HCT116 (cell line): ENCODE measurements at regions not wholly inside any gene's neighbourhood (a gene's known extent, or its start where the extent isn't known, plus 50 kb on each side); places are given as distances from the start of the nearest gene placed in this dataset.

Experiments
- ATAC-seq: fragments of 200-7000 bp; cut with Tn5 transposase; 2 replicates; pipeline ENCODE4 v1.9.1; 2020; ENCODE audit warnings: mild to moderate bottlenecking, moderate library complexity
- BruUV-seq: library from RNA; stranded (reverse); fragments of 400-500 nt; replicated peaks from 2 replicates; lab custom pipeline; 2021; lab: Mats Ljungman, UMichigan
- CTCF ChIA-PET: fragments of 300-600 bp; sonication (Branson Sonifier 250); formaldehyde crosslinking; loops from one replicate; lab custom pipeline; 2021; ENCODE audit warnings: antibody characterized with exemption; lab: Charles Lee
- POLR2A ChIA-PET: fragments of 300-600, 350-600 bp; sonication (Branson Sonifier 250); formaldehyde crosslinking; loops from one replicate; lab custom pipeline; 2021; ENCODE audit warnings: antibody characterized with exemption; lab: Charles Lee
- RAD21 ChIA-PET, 2 experiments: fragments of 300-600 bp; sonication (Branson Sonifier 250); formaldehyde crosslinking; loops; one replicate each; lab custom pipeline; 2023; ENCODE audit warnings: low total read pairs in 2 of 2; ENCODE audit not compliant: uncharacterized antibody in 2 of 2, unreplicated experiment in 2 of 2, low non-redundant PET in 1 of 2; lab: Charles Lee
- DNase-seq: peaks from one replicate; pipeline ENCODE4 v3.0.0-alpha.2; 2010; ENCODE audit warnings: low read depth, low spot score
- H2AFZ ChIP-seq: fragments of 200-600 bp; shearing (Covaris generic), sonication (generic); 2 replicates; pipeline ENCODE4 v1.6.1; 2017; ENCODE audit warnings: low read depth, mixed run types, mixed read lengths, antibody characterized with exemption, low read length; ENCODE audit not compliant: poor library complexity, severe bottlenecking
- H3K27ac ChIP-seq: 2 replicates; pipeline ENCODE4 v1.5.1; 2012; ENCODE audit warnings: low read depth, low read length
- H3K27me3 ChIP-seq: fragments of 200-600 bp; sonication (generic); 2 replicates; pipeline ENCODE4 v1.6.1; 2016; ENCODE audit warnings: mixed run types, low read length, mixed read lengths; ENCODE audit not compliant: insufficient read depth
- H3K36me3 ChIP-seq, 2 experiments: fragments of 200-500 bp in 1 of 2; fragments of 200-600 bp in 1 of 2; sonication (Bioruptor generic) in 1 of 2; sonication (generic) in 1 of 2; 2 replicates each; pipeline versions ENCODE4 v1.5.1 to v1.6.1; 2014 to 2016; ENCODE audit warnings: low read length in 2 of 2, inconsistent platforms in 1 of 2, mixed read lengths in 1 of 2, mixed run types in 1 of 2; ENCODE audit not compliant: insufficient read depth in 2 of 2, control insufficient read depth in 1 of 2
- H3K4me1 ChIP-seq, 2 experiments: fragments of 200-600 bp in 1 of 2; sonication (generic) in 1 of 2; 2 replicates each; pipeline versions ENCODE4 v1.5.1 to v1.6.1; 2012 to 2017; ENCODE audit warnings: low read length in 2 of 2, inconsistent platforms in 1 of 2, mild to moderate bottlenecking in 1 of 2, mixed read lengths in 1 of 2, mixed run types in 1 of 2, moderate library complexity in 1 of 2; ENCODE audit not compliant: insufficient read depth in 2 of 2, control insufficient read depth in 1 of 2
- H3K4me2 ChIP-seq: fragments of 200-600 bp; sonication (generic); 2 replicates; pipeline ENCODE4 v1.6.1; 2017; ENCODE audit warnings: mixed run types, low read length, mixed read lengths
- H3K4me3 ChIP-seq, 2 experiments: fragments of 200-600 bp in 1 of 2; sonication (generic) in 1 of 2; replicated peaks in 1 of 2; 2 replicates each; pipeline ENCODE4 v1.5.1; 2011 to 2016; ENCODE audit warnings: low read length in 2 of 2, control low read depth in 1 of 2, low read depth in 1 of 2, mild to moderate bottlenecking in 1 of 2, mixed read lengths in 1 of 2, mixed run types in 1 of 2
- H3K79me2 ChIP-seq: fragments of 200-600 bp; sonication (generic); 2 replicates; pipeline ENCODE4 v1.6.1; 2017; ENCODE audit warnings: mild to moderate bottlenecking, mixed run types, low read length, moderate library complexity, mixed read lengths; ENCODE audit not compliant: insufficient read depth
- H3K9ac ChIP-seq: fragments of 200-600 bp; sonication (generic); 2 replicates; pipeline ENCODE4 v1.6.1; 2016; ENCODE audit warnings: low read length, mixed read lengths
- H3K9me2 ChIP-seq: fragments of 200-600 bp; sonication (generic), shearing (Covaris generic); 2 replicates; pipeline ENCODE4 v1.6.1; 2017; ENCODE audit warnings: mixed run types, mild to moderate bottlenecking, moderate library complexity; ENCODE audit not compliant: insufficient read depth
- H3K9me3 ChIP-seq, 2 experiments: fragments of 200-500 bp in 1 of 2; fragments of 200-600 bp in 1 of 2; sonication (Bioruptor generic) in 1 of 2; sonication (generic) in 1 of 2; 2 replicates each; pipeline ENCODE4 v1.6.1; 2014 to 2017; ENCODE audit warnings: low read length in 2 of 2, mixed read lengths in 2 of 2, inconsistent platforms in 1 of 2, low read depth in 1 of 2, mild to moderate bottlenecking in 1 of 2, mixed run types in 1 of 2, moderate library complexity in 1 of 2; ENCODE audit not compliant: control insufficient read depth in 1 of 2, insufficient read depth in 1 of 2
- H4K20me1 ChIP-seq: fragments of 200-600 bp; sonication (generic), shearing (Covaris generic); 2 replicates; pipeline ENCODE4 v1.6.1; 2017; ENCODE audit warnings: mixed run types, mild to moderate bottlenecking, moderate library complexity; ENCODE audit not compliant: insufficient read depth
- ATF3 ChIP-seq: IDR thresholded peaks from 2 replicates; pipeline ENCODE4 v1.6.1; 2012
- CBX3 ChIP-seq: IDR thresholded peaks from 2 replicates; pipeline ENCODE4 v1.6.1; 2012; ENCODE audit warnings: low read depth
- ELF1 ChIP-seq: IDR thresholded peaks from 2 replicates; pipeline ENCODE4 v1.6.1; 2012; ENCODE audit warnings: low read depth, borderline replicate concordance
- EZH2phosphoT487 ChIP-seq: fragments of 200-600 bp; IDR thresholded peaks from 2 replicates; pipeline ENCODE4 v1.6.1; 2018; ENCODE audit warnings: antibody characterized with exemption, borderline replicate concordance
- FOSL1 ChIP-seq: IDR thresholded peaks from 2 replicates; pipeline ENCODE4 v1.6.1; 2012; ENCODE audit warnings: low read depth
- POLR2A ChIP-seq: IDR thresholded peaks from 2 replicates; pipeline ENCODE4 v1.7.0; 2011; ENCODE audit warnings: borderline replicate concordance; ENCODE audit not compliant: insufficient read depth, insufficient read length; ENCODE audit errors: extremely low read depth
- SIN3A ChIP-seq: IDR thresholded peaks from 2 replicates; pipeline ENCODE4 v1.6.1; 2012; ENCODE audit warnings: low read depth
- SP1 ChIP-seq: IDR thresholded peaks from 2 replicates; pipeline ENCODE4 v1.6.1; 2012; ENCODE audit warnings: low read depth
- ZFX ChIP-seq: fragments of 450-650 bp; IDR thresholded peaks from 2 replicates; pipeline ENCODE4 v1.6.1; 2017
- ZNF274 ChIP-seq: fragments of 200-500 bp; sonication (Bioruptor generic); IDR thresholded peaks from 2 replicates; pipeline ENCODE4 v1.6.1; 2014; ENCODE audit warnings: mild to moderate bottlenecking, low read depth, low read length, inconsistent platforms
- intact Hi-C: fragments of 100-400 bp; cut with micrococcal nuclease; formaldehyde crosslinking; loops from 2 replicates; pipeline ENCODE4 v1.10.0; 2022
- TF ChIP-seq, protein P1 (sequence below), 3 experiments: fragments of 200-600 bp in 1 of 3; sonication (generic) in 1 of 3; IDR thresholded peaks in 2 of 3; conservative IDR thresholded peaks in 1 of 3; 2 replicates each; pipeline ENCODE4 v1.5.1; 2012 to 2017; ENCODE audit warnings: low read depth in 2 of 3, low read length in 2 of 3, antibody characterized with exemption in 1 of 3, borderline replicate concordance in 1 of 3, control low read depth in 1 of 3, mild to moderate bottlenecking in 1 of 3, mixed read lengths in 1 of 3, mixed run types in 1 of 3, moderate library complexity in 1 of 3; ENCODE audit not compliant: insufficient read depth in 1 of 3
- TF ChIP-seq, protein P2 (sequence below): IDR thresholded peaks from 2 replicates; pipeline ENCODE4 v1.6.1; 2012; ENCODE audit warnings: low read depth

DNA sequence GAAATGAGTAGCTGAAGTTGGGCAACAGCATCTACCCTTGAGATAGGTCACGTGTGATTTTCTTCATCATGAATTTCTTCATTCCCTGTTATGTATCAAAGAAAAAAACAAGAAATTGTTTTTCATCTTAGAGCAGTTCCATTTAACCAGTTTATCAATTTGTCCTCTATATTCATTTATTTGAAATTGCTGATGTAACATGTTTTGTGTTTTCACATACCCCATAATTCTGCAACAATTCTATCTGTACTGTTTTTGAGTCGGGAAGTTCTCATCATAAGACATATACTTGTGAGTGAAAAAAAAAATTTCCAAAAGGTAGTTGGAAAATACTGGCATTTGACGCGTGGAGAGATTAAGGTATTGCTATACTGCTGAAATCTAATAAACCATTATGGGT, 422.6 kb upstream of the REG3G start:
- TF ChIP-seq, protein P1, sequence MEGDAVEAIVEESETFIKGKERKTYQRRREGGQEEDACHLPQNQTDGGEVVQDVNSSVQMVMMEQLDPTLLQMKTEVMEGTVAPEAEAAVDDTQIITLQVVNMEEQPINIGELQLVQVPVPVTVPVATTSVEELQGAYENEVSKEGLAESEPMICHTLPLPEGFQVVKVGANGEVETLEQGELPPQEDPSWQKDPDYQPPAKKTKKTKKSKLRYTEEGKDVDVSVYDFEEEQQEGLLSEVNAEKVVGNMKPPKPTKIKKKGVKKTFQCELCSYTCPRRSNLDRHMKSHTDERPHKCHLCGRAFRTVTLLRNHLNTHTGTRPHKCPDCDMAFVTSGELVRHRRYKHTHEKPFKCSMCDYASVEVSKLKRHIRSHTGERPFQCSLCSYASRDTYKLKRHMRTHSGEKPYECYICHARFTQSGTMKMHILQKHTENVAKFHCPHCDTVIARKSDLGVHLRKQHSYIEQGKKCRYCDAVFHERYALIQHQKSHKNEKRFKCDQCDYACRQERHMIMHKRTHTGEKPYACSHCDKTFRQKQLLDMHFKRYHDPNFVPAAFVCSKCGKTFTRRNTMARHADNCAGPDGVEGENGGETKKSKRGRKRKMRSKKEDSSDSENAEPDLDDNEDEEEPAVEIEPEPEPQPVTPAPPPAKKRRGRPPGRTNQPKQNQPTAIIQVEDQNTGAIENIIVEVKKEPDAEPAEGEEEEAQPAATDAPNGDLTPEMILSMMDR (IDR thresholded peaks at IDR 0.05 in 2 of 3, conservative IDR thresholded peaks at IDR 0.05 in 1 of 3; ENCODE audit: borderline replicate concordance in 1 of 3, insufficient read depth in 1 of 3, low read depth in 2 of 3, low read length in 2 of 3): no peak
- TF ChIP-seq CBX3 (no peak), ELF1 (no peak), EZH2phosphoT487 (no peak), POLR2A (no peak)
- Histone ChIP-seq H3K79me2 (no peaks in the 10 kb centered on the region), H2AFZ (no peak overlapping the region), H3K4me3 (no peak overlapping the region), H3K27me3 (no peaks in the 10 kb centered on the region), H3K36me3 (no peaks in the 10 kb centered on the region), H3K27ac (no peak overlapping the region), H3K9me2 (no peaks in the 10 kb centered on the region), H3K4me2 (no peak overlapping the region), H3K9ac (no peak overlapping the region), H4K20me1 (no peaks in the 10 kb centered on the region), H3K9me3 (peaks cover 8 to 9% of the 10 kb centered on the region in 2 experiments; a peak in 2 of 4 replicates), H3K4me1 (no peaks in the 10 kb centered on the region)
- RAD21 ChIA-PET: no interaction called here
- ATAC-seq: no peak
- BruUV-seq: no TSS peak
- intact Hi-C loops: no loop called here
- no peak for DNase-seq
- POLR2A ChIA-PET: no interaction called here
- CTCF ChIA-PET: no interaction called here

DNA sequence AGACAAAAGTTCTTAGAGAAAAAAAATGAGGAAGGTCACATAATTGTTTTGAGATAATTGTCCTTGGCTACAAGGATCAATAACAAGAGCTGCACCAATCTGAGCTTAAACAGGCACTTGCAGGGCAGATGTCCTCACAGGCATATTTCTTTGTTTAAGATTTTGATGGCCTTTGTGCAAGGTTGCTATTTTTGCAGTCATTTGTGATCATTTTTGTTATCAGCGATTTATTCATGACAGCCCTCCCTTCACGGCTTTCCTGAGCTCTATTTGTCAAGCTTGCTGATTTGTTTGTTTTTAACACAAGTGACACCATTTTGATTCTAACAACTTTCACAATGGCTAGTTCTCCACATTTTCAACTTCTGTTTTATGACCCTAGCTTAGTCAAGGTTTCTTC, 418.6 kb upstream of the REG3G start:
- H3K36me3 ChIP-seq: no peaks in the 10 kb centered on the region; a peak in 1 of 4 replicates
- CTCF ChIA-PET: no interaction called here
- TF ChIP-seq ZNF274 (no peak), SP1 (no peak), ATF3 (no peak), ZFX (no peak), EZH2phosphoT487 (no peak), SIN3A (no peak), FOSL1 (no peak)
- TF ChIP-seq, protein P1 (IDR thresholded peaks at IDR 0.05 in 2 of 3, conservative IDR thresholded peaks at IDR 0.05 in 1 of 3; ENCODE audit: borderline replicate concordance in 1 of 3, insufficient read depth in 1 of 3, low read depth in 2 of 3, low read length in 2 of 3): no peak
- TF ChIP-seq, protein P2, sequence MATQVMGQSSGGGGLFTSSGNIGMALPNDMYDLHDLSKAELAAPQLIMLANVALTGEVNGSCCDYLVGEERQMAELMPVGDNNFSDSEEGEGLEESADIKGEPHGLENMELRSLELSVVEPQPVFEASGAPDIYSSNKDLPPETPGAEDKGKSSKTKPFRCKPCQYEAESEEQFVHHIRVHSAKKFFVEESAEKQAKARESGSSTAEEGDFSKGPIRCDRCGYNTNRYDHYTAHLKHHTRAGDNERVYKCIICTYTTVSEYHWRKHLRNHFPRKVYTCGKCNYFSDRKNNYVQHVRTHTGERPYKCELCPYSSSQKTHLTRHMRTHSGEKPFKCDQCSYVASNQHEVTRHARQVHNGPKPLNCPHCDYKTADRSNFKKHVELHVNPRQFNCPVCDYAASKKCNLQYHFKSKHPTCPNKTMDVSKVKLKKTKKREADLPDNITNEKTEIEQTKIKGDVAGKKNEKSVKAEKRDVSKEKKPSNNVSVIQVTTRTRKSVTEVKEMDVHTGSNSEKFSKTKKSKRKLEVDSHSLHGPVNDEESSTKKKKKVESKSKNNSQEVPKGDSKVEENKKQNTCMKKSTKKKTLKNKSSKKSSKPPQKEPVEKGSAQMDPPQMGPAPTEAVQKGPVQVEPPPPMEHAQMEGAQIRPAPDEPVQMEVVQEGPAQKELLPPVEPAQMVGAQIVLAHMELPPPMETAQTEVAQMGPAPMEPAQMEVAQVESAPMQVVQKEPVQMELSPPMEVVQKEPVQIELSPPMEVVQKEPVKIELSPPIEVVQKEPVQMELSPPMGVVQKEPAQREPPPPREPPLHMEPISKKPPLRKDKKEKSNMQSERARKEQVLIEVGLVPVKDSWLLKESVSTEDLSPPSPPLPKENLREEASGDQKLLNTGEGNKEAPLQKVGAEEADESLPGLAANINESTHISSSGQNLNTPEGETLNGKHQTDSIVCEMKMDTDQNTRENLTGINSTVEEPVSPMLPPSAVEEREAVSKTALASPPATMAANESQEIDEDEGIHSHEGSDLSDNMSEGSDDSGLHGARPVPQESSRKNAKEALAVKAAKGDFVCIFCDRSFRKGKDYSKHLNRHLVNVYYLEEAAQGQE: no peak

More for the DNA sequence above, 418.6 kb upstream of the REG3G start:
- no TSS peak for BruUV-seq
- H3K79me2 ChIP-seq: no peaks in the 10 kb centered on the region
- DNase-seq (no peak), ATAC-seq (no peak)
- no peaks in the 10 kb centered on the region for H4K20me1 ChIP-seq
- no peak overlapping the region for H2AFZ ChIP-seq
- no peaks in the 10 kb centered on the region for H3K27me3 ChIP-seq
- no peak overlapping the region for H3K4me3 ChIP-seq
- ChIA-PET RAD21 (no interaction called here), POLR2A (no interaction called here)
- H3K9me2 ChIP-seq: no peaks in the 10 kb centered on the region
- no peak overlapping the region for H3K27ac ChIP-seq
- no peaks in the 10 kb centered on the region for H3K4me1 ChIP-seq
- no peak overlapping the region for H3K4me2 ChIP-seq
- intact Hi-C loops: no loop called here
- peaks cover 10 to 12% of the 10 kb centered on the region in 2 experiments; a peak in 2 of 4 replicates for H3K9me3 ChIP-seq
- no peak overlapping the region for H3K9ac ChIP-seq
